ENCODE measurements at regions not wholly inside any gene's neighbourhood (a gene's known extent, or its start where the extent isn't known, plus 50 kb on each side); places are given as distances from the start of the nearest gene placed in this dataset.

DNA sequence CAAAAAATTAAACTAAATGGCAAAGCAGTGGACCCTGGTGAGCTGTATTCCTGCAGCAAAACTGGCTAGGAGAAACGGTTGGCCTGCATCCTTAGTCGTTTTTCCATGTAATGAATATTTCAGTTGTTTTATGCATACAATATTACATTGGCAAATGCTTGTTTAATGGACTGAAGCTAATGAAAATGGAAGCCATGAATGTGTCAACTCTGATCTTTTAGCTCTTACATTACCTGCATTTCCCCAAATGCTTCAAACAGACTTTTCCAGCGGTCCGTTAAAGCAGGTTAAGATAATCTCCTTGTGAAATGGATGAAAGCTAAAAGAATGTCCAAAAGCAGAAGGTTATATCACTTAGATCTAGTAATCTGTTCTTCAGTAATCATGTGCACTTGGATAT, 686.3 kb upstream of the SETBP1 start:
- no peak for DNase-seq

DNA sequence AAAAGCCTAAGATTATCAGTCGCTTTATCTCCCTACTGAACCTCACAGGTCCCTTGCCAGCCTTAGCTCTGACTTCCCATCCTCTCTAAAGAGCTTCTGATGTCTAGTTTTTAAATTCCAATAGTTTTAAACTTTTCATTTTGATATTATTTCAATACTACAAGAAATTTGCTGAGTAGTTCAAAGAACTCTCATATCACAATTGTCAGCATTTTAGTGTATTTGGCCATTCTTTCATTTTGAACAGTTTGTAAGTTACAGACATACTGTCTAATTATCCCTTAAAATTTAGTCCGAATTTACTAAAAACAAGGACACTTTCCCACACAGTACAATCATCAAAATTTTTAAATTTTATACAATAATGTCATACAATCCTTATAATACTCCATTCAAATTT, 666.8 kb upstream of the SETBP1 start:
- DNase-seq = no peak

DNA sequence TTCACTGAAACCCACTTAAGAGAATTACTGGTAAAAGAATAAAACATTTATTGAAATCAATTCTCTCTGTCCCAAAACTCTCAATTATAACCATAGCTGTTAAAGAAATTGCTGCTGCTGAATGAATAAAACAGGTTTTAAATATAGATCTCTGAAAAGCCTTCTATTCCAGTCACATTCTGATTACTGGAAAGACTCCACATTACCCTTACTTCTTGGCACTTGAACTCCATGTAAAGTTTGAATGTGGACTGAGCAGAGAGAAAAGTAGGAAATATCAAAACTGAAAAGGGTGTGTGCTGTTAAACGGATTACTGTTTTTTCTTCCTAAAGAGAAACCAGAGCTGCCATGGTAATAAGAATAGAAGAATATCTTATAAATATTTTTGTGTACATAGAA, 655.3 kb upstream of the SETBP1 start:
- no peak for DNase-seq

DNA sequence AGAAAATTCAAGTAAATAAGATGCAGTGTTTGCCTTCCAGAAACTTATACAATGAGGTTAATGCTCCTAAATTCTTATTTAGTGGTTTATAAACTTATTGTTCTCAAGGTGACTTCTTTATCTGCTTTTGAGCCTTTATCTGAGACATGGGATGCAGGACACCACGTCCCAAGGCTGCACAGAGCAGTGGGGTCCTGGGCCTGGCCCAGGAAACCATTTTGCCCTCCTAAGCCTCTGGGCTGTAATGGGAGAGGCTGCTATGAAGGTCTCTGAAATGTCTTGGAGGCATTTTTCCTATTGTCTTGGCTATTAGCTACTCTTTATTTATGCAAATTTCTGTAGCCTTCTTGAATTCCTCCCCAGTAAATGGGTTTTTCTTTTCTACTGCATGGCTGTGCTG, 652.6 kb upstream of the SETBP1 start:
- DNase-seq = no peak

DNA sequence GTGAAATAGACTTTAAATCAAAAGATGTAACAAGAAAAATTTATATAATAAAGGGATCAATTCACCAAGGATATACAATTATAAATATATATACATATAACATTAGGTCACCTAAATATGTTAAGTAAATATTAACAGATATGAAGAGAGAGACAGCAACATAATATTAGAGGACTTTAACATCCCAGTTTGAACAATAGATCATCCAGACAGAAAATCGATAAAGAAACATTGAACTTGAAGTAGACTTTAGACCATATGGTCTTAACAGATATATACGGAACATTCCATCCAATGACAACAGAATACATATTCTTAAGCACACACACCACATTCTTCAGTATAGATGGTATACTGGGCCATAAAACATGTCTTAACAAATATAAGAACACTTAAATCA, 649.6 kb upstream of the SETBP1 start:
- DNase-seq = no peak

DNA sequence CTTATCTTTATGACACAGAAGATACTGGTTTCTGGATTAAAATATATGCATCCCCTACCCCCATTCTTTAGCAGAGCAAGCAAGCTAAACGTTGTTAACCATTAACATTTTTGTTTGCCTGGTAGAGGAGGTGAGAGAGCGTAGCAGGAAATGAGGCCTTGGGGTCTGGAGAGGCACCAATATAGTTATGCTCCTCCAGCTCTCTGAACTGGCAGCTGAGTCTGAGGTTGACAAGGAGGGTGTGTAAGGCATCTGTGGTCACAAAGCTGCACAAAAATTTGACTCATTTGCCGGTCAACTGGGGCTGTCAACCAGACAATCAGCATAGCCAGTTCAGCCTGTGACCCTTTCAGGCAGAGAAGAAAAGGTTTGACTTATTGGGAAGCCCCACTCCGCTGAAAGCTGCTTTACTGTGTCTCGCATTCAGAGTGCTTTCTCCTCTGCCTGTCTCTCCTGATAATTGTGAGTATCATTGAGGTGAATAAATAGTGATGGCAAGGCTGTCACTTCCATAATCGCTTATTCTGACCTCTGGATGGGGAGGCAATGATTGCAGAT, 647.5 kb upstream of the SETBP1 start:
- peak; percentile 93 for DNase-seq

DNA sequence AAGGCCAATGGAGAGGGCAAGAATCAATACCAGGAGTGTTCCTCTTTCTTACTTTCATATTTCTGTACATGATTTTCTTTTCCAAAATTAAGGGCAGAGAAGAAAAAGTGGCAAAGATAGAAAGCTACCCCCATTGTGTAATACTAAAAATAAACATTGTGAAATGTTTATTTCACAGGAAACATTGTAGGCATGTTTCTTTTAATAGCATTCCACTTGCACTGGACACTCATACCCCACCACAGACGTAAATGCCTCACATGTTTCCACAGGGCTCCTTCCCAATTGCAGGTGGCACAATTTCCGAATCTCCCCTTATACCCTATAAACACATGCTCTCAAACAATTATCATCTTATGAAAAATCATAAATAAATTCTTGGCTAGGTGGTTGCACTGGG, 645.1 kb upstream of the SETBP1 start:
- no peak for DNase-seq

DNA sequence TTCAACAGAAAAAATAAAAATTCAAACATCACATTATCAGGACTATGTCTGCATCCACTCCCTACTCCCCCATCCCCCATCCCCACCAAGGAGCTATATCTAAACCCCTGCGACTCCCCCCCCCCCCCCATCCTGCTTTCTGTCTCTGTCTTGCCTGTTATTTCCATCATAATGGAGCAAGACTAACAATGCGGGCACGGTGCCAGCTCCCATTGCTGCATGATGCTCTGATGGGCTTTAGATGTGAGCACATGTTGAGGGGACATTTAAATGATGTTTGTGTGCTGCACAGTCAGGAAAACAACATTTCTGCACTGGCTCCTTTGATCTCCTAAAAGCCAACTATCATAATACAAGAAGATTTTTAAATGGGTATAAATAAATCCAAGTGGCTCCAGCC, 644.2 kb upstream of the SETBP1 start:
- DNase-seq = peak; percentile 9

DNA sequence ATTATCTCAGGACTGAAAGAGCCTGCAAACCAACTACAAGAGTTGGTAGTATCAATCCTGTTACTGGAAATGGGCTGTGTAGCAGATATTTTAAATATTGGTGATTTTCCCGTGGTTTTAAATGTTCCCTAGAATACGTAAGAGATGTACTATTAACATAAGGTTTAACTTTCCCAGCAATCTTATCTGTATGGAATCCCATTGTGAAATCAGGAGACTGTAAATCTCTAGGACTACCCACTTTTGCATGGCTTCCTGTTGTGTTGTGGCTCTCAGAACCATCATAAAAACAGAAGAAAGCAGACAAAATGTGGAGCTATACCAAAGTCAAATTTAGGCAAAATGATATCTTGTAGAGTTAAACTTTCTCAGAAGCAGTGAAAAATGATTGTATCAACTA, 641.5 kb upstream of the SETBP1 start:
- DNase-seq = no peak

DNA sequence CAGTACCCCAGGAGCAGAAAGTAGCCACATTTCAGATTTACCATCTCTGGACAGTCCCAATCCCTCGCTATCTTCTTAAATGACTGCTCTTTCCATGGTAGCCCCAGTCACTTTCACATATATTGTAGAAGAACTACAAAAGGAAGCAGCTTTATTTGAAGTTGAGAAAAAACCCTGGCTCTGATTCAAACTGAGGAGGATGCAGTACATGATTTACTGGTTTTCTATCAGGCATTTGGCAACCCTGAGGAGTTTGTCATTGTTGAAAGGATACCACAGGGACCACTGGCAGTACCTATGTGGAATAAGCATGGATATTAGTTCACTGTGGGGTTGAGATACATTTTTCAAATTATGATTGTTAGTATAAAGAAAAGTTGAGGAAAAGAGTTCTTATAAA, 640.9 kb upstream of the SETBP1 start:
- peak; percentile 17 for DNase-seq

DNA sequence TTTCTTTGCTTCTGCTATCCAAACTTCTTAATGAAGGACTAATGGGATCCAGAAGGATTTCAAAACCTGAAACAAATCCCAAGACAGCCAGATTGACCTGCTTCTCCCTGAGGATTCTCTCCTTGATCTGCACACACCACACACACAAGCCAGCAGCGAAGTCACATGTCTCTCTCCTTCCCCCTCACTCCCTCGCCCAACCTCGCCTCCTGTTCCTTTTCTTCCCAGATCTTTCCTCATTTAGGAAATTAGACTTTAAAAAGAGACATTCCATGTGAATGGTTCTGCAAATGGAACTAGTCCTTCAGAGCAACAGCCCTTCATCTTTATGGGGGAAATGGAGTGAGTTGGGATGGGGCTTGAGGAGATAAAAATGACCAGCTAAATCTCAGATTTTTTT, 639.1 kb upstream of the SETBP1 start:
- DNase-seq = no peak

DNA sequence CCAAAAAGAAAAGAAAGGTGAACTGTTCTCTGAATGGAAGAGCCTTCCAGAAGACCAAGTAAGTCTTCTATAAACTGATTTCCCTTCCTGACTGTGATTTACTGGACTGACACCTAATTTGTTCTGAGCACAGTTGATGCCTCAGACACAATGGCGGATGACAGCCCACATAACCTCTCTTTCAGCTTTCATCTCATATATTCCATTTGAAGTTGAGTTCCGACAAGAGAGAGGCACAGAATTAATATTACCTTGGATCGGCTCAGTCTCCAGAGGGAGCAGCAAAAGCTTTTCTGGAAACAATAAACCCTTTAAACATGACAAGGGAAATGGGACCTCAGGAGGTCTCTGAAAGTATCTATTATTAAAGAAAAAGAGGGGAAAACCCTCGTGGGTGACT, 638.7 kb upstream of the SETBP1 start:
- DNase-seq = no peak

DNA sequence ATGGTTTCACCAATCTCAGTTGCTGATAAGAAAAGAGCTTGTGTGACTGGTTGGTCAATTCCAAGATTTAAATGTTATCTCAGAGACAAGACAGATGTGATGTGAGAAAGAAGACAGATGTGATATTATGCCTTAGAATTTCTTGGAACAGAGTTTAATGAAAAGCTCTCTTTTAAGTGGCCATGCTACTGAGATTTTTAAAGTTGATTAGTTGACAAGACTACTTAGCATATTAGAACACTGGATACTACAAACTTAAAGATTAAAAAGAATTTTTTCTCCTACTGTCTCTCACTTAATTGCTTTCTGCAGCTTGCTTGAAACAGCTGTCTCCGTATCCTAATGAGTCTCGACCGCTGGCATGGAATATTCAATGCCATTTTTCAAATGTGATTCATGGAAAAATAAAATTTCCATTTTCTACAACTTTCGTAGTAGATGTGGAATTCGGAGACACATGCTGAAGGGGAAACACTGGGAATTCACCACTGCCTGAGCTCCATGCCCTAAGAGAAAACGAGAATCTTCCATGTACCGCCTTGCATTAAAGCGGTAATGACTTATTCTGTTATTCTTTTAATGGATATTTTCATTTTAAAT, 634.2 kb upstream of the SETBP1 start:
- DNase-seq = no peak

DNA sequence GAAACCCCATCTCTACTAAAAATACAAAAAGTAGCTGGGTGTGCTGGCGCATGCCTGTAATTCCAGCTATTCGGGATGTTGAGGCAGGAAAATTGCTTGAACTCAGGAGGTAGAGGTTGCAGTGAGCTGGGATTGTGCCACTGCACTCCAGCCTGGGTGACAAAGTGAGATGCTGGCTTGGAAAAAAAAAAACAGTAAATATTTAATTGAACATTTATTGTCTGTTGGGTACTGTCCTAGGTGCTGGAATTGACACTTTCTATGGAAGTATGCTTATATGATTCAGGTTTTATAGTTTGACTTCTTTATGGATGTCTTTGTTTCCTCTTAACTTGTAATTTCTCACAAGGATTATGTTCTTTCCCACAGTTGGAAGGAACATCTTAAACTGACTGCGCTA, 633.1 kb upstream of the SETBP1 start:
- no peak for DNase-seq

DNA sequence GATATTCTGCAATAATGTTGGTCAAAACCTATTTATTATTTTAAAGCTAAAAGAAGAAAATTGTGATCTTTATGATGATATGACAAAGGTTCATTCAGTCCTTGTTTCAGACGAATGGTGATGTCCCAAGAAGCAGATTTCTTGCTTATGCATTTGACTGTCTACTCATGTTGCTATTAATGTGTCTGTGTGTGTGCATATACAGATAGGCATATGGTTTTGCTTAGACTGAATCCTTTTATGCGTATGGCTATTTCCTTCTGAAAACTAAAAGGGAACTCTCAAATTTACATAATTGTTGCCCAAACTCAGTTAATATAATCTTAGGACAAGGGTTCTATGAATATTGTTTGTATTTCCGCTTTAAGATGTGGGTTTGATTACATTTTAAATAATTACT, 632.3 kb upstream of the SETBP1 start:
- no peak for DNase-seq

DNA sequence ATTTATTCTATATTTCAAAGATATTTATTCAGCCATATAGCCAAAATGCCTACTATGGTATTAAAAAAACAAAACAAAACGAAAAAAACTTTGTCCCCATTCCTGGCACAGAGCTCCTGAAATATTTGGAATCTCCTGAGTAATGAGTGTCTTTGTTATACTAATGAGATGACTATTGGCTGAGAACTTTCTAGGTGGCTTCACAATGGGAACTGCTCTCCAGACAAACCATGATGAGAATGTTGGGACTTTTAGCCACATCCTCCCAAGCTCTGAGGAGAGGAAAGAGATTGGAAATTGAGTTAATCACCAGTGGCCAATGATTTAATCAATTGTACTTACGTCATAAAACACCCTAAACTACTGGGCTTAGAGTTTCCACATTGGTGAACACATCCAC, 631.8 kb upstream of the SETBP1 start:
- no peak for DNase-seq

DNA sequence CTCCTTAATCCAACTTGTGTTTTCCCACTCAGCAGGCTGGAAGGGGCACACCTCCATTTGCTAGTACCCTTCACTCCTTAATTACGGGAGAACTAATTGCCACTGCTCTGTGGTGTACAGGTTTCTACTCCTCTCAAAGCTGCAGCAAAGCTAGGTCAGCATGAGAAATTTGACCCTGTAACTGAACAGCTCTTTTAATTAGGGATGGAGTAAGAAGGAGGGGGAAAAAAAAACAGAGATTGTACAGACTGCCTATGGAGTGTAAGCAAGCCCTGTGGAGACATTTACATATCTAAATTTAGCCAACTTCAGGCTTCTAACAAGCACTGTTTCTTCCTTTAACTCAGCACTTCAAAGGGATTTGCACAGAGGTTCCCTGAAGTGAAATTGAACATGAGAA, 629.7 kb upstream of the SETBP1 start:
- DNase-seq = no peak

DNA sequence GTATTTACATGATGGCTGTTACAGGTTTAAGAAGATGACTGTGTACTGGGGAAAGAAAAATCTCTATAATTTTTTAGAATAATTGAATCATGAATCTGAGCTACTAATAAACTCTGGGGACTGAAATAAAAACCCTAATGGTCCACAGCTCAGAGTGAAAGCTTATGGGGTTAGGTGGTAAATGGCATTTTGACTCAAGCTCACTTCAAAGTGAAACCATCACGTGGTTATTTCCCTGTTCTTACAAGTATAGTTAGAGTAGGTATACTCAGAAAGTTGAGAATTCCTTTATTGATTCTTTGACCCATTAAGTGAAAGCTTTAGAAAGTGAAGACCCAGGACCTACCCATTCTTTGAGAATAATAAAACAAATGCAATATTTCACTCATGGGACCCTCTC, 626.2 kb upstream of the SETBP1 start:
- no peak for DNase-seq

DNA sequence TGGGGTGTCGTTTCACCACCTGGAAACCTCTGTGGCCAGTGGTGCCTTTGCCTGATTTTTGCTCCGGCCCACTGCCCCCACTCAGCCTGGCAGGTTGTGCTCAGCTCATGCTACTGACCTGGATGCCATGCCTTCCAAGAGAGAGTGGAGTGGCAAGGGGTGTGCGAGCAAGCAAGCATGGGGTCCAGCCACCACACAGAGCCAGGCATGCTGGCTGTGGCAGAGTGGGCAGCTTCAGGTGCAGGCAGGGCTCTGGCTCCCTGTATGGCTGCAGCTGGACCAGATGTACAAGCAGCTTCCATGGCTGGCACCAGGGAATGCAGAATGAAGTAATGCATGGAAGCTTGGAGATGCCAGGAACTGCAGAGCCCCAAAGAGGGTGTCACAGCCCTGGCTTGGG, 620.5 kb upstream of the SETBP1 start:
- no peak for DNase-seq

DNA sequence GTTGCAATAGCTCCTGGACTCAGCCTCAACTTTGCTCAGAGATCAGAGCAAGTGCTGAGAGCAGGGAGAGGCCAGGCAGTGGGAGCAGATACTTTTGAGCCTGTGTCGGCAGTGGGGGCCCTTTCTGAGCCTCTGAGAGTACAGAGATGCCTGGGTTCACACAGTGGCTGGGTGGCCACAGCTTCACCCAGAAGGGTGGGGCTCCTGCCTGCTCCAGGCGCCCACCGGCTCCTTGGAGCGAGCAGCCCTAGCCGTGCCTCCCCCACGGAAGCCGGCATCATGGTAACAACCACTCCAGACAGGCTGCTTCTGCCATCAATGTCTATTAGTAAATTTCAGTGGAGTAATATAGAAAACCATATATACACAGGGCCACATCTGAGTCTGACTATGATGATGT, 619.2 kb upstream of the SETBP1 start:
- no peak for DNase-seq

DNA sequence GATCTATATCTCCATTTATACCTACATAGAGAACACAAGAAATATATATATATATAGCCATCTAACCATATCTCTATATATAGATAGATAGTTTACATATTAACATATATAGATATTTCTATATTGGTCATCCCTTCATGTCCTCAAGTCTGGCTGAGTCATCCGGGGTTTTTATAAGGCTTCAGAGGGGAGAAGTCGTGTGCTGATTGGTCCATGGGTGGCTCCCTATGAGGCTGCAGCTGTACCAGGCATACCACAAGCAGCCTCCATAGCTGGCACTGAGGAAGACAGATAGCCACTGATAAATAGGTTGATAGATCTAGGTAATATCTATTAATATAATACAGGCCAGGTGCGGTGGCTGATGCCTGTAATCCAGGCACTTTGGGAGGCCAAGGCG, 618.3 kb upstream of the SETBP1 start:
- no peak for DNase-seq

DNA sequence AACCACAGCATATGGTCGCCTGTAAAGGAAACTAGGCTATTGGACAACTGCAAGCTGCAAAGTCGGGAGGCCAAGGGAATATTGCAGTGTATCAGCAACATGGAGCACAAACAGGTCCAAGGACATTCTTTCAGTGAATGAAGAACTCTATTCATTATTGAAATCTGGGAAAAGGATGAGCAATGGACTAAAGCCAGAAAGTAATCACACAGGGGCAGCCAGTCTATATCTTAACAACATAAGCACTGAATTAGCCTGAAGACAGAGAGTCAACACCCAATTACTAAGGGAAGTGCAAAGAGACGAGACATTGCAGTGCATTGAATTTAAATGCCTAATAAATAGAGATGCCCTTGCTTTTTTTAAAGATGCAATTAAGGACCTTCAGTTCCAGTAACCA, 615.5 kb upstream of the SETBP1 start:
- DNase-seq = no peak

DNA sequence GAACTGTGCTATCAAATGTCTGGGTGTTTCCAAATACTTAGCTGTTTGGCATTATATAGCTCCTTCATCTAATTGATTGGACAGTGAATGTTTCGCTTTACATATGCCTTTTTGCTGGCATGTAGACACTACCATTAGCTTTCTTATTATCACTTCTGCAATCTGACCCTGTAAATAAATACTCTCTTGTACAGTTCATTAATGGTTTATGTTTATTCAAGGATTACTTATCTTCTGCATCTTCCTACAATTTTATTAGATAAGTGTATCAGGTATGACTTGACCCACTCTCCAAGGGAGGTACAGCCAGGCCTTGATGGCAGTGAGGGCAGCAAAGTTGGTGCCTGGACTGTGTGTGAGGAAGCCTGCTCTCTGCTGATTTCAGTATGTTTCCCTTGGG, 614.1 kb upstream of the SETBP1 start:
- DNase-seq = peak; percentile 38

DNA sequence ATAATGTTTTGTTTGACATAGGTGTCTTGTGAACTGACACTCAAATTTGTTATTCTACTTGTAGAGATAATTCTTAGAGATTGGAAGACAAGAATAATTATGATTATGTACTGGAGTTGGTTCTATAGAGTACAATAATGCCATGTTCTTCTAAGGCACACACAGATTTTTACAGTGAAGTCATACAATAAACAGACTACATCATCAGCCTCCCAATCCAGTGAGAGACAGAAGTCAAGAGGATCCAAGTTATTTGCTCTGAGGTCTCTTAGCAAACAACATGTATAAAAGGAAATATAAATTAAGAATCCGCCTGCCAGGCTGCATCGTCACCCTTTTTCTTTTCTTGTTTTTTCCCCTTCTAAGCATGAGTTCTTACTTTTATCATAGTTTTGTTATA, 613.5 kb upstream of the SETBP1 start:
- peak; percentile 93 for DNase-seq

DNA sequence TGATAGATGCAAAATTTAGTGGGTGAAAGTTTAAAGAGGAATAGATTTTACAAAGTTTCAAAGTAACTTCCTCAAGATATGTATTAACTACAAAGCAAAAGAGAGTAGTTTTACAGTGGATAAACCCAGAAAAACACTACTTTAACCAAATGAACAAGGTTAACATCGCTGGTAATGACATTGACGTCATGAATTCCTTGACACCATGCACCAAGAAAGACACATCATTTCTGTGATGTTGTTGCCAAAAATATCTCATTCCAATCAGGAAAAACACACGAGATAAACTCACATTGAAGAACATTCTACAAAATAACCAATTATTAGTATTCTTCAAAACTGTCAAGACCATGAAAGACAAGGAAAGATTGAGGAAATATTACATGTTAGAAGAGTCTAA, 605.6 kb upstream of the SETBP1 start:
- DNase-seq = no peak

DNA sequence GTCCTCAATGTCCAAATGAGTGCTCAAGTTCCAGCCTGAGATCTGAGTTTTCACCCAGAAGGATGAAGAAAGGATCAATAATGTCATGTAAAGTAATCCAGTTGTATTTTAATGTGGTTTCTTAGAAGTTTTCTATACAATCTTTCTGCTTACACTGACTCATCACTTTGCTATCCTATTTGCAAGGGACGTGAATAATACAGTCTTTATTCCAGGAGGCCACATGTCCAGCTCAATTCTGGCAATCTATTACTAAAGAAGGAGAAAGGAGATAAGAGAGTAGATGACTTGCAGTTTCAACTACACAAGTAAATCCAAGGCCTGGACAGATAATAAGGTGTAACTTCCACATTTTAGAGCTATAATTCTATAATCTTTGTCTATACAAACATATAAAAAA, 601.1 kb upstream of the SETBP1 start:
- no peak for DNase-seq
